SK-N-SH (cell line): ENCODE measurements at regions not wholly inside any gene's neighbourhood (a gene's known extent, or its start where the extent isn't known, plus 50 kb on each side); places are given as distances from the start of the nearest gene placed in this dataset.

ENCODE experiments used
- ELF1 ChIP-seq: IDR thresholded peaks from 2 replicates; pipeline ENCODE4 v1.4.0; 2012
- EZH2phosphoT487 ChIP-seq: fragments of 200-600 bp; sonication (generic); IDR thresholded peaks from 2 replicates; pipeline ENCODE4 v1.6.1; 2017; ENCODE audit warnings: low read depth, mixed run types, mild to moderate bottlenecking, antibody characterized with exemption, moderate library complexity, borderline replicate concordance
- NRF1 ChIP-seq: IDR thresholded peaks from 2 replicates; pipeline ENCODE4 v1.6.1; 2012; ENCODE audit warnings: low read depth, mild to moderate bottlenecking, low read length
- POLR2AphosphoS5 ChIP-seq: IDR thresholded peaks from 2 replicates; pipeline ENCODE4 v1.6.1; 2012; ENCODE audit warnings: low read depth, low read length
- RAD21 ChIP-seq: IDR thresholded peaks from 2 replicates; pipeline ENCODE4 v1.6.1; 2012; ENCODE audit warnings: mild to moderate bottlenecking, low read length
- TCF12 ChIP-seq: IDR thresholded peaks from 2 replicates; pipeline ENCODE4 v1.4.0; 2012
- TF ChIP-seq, protein P1 (sequence below): fragments of 150-350 bp; IDR thresholded peaks from 2 replicates; pipeline ENCODE4 v1.6.1; 2017; ENCODE audit warnings: antibody characterized with exemption, low read length, low read depth, borderline replicate concordance
- TF ChIP-seq, protein P2 (sequence below): fragments of 200-600 bp; sonication (generic); IDR thresholded peaks from 2 replicates; pipeline ENCODE4 v1.6.1; 2017; ENCODE audit warnings: antibody characterized with exemption, mild to moderate bottlenecking, moderate library complexity
- TF ChIP-seq, protein P3 (sequence below): IDR thresholded peaks from 2 replicates; pipeline ENCODE4 v1.4.0; 2012; ENCODE audit warnings: low read depth
- TF ChIP-seq, protein P4 (sequence below): IDR thresholded peaks from 2 replicates; pipeline ENCODE4 v1.6.1; 2012; ENCODE audit warnings: mild to moderate bottlenecking, low read depth, low read length, moderate library complexity

DNA sequence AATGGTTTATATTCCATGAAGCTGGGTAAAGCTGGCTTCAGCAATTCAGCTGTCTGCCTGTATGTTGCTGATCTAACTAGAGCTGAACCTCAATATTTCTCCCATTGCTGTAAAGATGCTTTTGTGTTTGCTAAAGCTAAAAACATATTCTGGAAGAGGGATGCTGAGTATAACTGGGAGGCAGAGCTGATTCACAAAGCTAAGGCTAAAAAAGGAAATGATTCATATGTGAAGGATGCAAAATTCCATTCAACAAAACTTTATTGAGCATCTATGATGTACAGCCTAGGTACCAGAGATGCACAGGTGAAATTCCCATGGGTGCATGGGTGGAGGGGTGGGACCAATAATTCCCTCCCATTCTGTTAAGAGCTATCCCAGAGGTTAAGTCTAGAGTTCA, 193.9 kb downstream of the KIF18A start:
- TF ChIP-seq, protein P1, sequence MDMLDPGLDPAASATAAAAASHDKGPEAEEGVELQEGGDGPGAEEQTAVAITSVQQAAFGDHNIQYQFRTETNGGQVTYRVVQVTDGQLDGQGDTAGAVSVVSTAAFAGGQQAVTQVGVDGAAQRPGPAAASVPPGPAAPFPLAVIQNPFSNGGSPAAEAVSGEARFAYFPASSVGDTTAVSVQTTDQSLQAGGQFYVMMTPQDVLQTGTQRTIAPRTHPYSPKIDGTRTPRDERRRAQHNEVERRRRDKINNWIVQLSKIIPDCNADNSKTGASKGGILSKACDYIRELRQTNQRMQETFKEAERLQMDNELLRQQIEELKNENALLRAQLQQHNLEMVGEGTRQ, result no peak
- TF ChIP-seq POLR2AphosphoS5 (no peak), EZH2phosphoT487 (no peak), RAD21 (no peak), ELF1 (no peak), NRF1 (no peak), TCF12 (no peak)
- TF ChIP-seq, protein P2, sequence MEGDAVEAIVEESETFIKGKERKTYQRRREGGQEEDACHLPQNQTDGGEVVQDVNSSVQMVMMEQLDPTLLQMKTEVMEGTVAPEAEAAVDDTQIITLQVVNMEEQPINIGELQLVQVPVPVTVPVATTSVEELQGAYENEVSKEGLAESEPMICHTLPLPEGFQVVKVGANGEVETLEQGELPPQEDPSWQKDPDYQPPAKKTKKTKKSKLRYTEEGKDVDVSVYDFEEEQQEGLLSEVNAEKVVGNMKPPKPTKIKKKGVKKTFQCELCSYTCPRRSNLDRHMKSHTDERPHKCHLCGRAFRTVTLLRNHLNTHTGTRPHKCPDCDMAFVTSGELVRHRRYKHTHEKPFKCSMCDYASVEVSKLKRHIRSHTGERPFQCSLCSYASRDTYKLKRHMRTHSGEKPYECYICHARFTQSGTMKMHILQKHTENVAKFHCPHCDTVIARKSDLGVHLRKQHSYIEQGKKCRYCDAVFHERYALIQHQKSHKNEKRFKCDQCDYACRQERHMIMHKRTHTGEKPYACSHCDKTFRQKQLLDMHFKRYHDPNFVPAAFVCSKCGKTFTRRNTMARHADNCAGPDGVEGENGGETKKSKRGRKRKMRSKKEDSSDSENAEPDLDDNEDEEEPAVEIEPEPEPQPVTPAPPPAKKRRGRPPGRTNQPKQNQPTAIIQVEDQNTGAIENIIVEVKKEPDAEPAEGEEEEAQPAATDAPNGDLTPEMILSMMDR, result no peak
- TF ChIP-seq, protein P3, sequence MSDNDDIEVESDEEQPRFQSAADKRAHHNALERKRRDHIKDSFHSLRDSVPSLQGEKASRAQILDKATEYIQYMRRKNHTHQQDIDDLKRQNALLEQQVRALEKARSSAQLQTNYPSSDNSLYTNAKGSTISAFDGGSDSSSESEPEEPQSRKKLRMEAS, result no peak
- TF ChIP-seq, protein P4, sequence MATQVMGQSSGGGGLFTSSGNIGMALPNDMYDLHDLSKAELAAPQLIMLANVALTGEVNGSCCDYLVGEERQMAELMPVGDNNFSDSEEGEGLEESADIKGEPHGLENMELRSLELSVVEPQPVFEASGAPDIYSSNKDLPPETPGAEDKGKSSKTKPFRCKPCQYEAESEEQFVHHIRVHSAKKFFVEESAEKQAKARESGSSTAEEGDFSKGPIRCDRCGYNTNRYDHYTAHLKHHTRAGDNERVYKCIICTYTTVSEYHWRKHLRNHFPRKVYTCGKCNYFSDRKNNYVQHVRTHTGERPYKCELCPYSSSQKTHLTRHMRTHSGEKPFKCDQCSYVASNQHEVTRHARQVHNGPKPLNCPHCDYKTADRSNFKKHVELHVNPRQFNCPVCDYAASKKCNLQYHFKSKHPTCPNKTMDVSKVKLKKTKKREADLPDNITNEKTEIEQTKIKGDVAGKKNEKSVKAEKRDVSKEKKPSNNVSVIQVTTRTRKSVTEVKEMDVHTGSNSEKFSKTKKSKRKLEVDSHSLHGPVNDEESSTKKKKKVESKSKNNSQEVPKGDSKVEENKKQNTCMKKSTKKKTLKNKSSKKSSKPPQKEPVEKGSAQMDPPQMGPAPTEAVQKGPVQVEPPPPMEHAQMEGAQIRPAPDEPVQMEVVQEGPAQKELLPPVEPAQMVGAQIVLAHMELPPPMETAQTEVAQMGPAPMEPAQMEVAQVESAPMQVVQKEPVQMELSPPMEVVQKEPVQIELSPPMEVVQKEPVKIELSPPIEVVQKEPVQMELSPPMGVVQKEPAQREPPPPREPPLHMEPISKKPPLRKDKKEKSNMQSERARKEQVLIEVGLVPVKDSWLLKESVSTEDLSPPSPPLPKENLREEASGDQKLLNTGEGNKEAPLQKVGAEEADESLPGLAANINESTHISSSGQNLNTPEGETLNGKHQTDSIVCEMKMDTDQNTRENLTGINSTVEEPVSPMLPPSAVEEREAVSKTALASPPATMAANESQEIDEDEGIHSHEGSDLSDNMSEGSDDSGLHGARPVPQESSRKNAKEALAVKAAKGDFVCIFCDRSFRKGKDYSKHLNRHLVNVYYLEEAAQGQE, result no peak
